HT-29 (cell line): ENCODE measurements at regions not wholly inside any gene's neighbourhood (a gene's known extent, or its start where the extent isn't known, plus 50 kb on each side); places are given as distances from the start of the nearest gene placed in this dataset.

Experiments used
- DNase-seq: peaks from one replicate; pipeline ENCODE4 v3.0.0-alpha.2; 2015; ENCODE audit warnings: low spot score

- no peak for DNase-seq
These were observed 71.3 kb upstream of the PGRMC2 start for GRCh38 chr4:128358913-128359279.

- no peak for DNase-seq
These were observed 70.8 kb upstream of the PGRMC2 start for GRCh38 chr4:128358231-128358912.

- no peak for DNase-seq
These were observed 69.7 kb upstream of the PGRMC2 start for GRCh38 chr4:128357286-128357685.

GRCh38 chr4:128355305-128355704 is 67.7 kb upstream of the PGRMC2 start:
- DNase-seq: peak; percentile 42

GRCh38 chr4:128354205-128354821 is 66.7 kb upstream of the PGRMC2 start:
- peak; percentile 70 for DNase-seq

GRCh38 chr4:128353791-128354190 is 66.2 kb upstream of the PGRMC2 start:
- DNase-seq: no peak

- DNase-seq: no peak
These were observed 63.9 kb upstream of the PGRMC2 start for GRCh38 chr4:128351502-128351901.

GRCh38 chr4:128350449-128351045 is 62.9 kb upstream of the PGRMC2 start:
- no peak for DNase-seq

- DNase-seq: no peak
These were observed 62.3 kb upstream of the PGRMC2 start for GRCh38 chr4:128349921-128350320.

- DNase-seq: no peak
These were observed 60.5 kb upstream of the PGRMC2 start for GRCh38 chr4:128347930-128348660.

- DNase-seq: no peak
These were observed 59.7 kb upstream of the PGRMC2 start for GRCh38 chr4:128347175-128347868.

GRCh38 chr4:128346054-128346716 is 58.6 kb upstream of the PGRMC2 start:
- DNase-seq: no peak

GRCh38 chr4:128345650-128346049 is 58.0 kb upstream of the PGRMC2 start:
- DNase-seq: no peak

- DNase-seq: no peak
These were observed 55.1 kb upstream of the PGRMC2 start for GRCh38 chr4:128342762-128343161.

- DNase-seq: peak; percentile 36
These were observed 54.0 kb upstream of the PGRMC2 start for GRCh38 chr4:128341634-128342033.

GRCh38 chr4:128338634-128339355 is 51.2 kb upstream of the PGRMC2 start:
- DNase-seq: peak; percentile 57

GRCh38 chr4:128337863-128338262 is 50.2 kb upstream of the PGRMC2 start:
- no peak for DNase-seq
